ENCODE measurements at regions not wholly inside any gene's neighbourhood (a gene's known extent, or its start where the extent isn't known, plus 50 kb on each side); places are given as distances from the start of the nearest gene placed in this dataset.

DNA sequence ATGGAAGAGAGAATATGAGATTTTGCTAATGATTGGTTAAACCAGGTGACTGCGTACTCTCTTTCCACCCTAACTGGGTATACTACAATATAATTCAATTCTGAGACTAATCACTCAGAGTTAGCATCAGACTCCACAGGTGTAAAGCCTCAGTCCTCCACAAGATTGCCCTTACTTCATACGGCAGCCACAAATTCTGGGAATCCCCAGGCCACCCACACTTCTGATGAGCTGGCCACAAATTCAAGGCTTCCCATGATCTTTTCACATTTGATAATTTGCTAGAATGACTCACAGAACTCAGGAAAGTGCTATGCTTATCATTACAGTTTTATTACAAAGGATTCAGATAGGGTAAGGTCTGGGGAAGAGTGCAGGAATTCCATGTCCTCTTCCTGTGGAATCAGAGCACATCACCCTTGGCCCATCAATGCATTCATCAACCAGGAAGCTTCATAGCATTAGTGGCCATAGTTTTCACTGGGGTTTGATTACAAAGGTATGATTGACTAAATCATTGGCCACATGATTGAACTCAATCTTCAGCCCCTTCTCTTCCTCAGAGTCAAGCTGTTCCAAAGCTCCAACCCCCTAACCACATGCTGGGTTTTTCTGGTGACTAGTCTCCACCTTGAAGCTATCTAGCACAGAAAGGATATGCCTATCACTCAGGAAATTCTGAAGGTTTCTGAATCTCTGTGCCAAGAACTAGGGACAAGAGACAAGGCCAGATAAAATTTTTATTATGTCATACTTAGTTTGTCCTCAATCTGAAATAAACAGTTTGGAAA is 131.7 kb downstream of the HHIPL2 start:
- TF ChIP-seq, protein P1, sequence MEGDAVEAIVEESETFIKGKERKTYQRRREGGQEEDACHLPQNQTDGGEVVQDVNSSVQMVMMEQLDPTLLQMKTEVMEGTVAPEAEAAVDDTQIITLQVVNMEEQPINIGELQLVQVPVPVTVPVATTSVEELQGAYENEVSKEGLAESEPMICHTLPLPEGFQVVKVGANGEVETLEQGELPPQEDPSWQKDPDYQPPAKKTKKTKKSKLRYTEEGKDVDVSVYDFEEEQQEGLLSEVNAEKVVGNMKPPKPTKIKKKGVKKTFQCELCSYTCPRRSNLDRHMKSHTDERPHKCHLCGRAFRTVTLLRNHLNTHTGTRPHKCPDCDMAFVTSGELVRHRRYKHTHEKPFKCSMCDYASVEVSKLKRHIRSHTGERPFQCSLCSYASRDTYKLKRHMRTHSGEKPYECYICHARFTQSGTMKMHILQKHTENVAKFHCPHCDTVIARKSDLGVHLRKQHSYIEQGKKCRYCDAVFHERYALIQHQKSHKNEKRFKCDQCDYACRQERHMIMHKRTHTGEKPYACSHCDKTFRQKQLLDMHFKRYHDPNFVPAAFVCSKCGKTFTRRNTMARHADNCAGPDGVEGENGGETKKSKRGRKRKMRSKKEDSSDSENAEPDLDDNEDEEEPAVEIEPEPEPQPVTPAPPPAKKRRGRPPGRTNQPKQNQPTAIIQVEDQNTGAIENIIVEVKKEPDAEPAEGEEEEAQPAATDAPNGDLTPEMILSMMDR (IDR thresholded peaks at IDR 0.05): no peak
- TF ChIP-seq POLR2A (IDR thresholded peaks at IDR 0.05) (no peak), EP300 (IDR thresholded peaks at IDR 0.05) (no peak), POLR2AphosphoS5 (IDR thresholded peaks at IDR 0.05) (no peak)

All from sigmoid colon (tissue), 4 donors.